ENCODE measurements at regions not wholly inside any gene's neighbourhood (a gene's known extent, or its start where the extent isn't known, plus 50 kb on each side); places are given as distances from the start of the nearest gene placed in this dataset.

DNA sequence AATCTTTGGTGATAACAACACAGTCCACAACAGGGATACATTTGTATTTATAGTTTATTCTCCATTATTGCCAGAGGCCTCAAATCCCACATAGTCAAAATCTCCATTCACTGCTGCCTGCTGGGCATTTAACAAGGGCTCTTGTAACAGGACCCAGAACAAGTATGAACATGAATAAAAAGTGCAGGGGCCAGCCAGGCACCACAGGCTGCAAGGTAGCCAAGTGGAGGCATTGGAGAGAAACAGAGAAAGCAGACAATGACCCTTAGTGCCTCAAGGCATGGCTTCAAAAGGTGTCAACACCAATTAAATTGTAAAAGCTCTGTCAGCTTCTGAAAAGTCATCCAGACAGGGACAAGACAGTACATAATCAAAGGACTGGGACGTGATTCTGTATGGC, 116.8 kb downstream of the ATP6V1G3 start:
- TF ChIP-seq CTCF (IDR thresholded peaks at IDR 0.05) (no peak), POLR2AphosphoS5 (IDR thresholded peaks at IDR 0.05) (no peak), POLR2A (IDR thresholded peaks at IDR 0.05) (no peak)

All from gastroesophageal sphincter (tissue), 3 donors.